IPS-NIHi7 (cell line): ENCODE measurements at regions not wholly inside any gene's neighbourhood (a gene's known extent, or its start where the extent isn't known, plus 50 kb on each side); places are given as distances from the start of the nearest gene placed in this dataset.
"Not testable (repeated sequence)": the region's sequence is repeated elsewhere in the genome, so short reads cannot be mapped to it uniquely, and the experiment has no call there.

Experiments
- DNase-seq: peaks from one replicate; pipeline ENCODE4 v3.0.0; 2012; ENCODE audit warnings: mixed read lengths; ENCODE audit errors: extremely low spot score

DNA sequence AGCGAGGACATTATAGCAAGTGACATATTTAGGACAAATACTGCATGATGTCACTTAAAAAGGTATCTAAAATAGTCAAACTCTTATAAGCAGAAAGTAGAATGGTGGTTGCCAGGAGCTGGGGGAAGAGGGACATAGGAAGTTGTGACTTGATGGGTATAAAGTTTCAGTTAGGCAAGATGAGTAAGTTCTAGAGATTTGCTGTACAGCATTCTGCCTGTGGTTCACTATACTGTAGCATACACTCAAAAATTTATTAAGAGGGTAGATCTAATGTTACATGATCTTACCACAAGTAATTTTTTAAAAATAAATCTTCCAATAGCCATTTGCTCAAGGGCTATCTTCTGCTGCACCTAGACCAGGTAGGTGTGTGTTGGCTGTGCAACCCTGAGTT, 78.1 kb upstream of the NPAS2 start:
- no peak for DNase-seq

DNA sequence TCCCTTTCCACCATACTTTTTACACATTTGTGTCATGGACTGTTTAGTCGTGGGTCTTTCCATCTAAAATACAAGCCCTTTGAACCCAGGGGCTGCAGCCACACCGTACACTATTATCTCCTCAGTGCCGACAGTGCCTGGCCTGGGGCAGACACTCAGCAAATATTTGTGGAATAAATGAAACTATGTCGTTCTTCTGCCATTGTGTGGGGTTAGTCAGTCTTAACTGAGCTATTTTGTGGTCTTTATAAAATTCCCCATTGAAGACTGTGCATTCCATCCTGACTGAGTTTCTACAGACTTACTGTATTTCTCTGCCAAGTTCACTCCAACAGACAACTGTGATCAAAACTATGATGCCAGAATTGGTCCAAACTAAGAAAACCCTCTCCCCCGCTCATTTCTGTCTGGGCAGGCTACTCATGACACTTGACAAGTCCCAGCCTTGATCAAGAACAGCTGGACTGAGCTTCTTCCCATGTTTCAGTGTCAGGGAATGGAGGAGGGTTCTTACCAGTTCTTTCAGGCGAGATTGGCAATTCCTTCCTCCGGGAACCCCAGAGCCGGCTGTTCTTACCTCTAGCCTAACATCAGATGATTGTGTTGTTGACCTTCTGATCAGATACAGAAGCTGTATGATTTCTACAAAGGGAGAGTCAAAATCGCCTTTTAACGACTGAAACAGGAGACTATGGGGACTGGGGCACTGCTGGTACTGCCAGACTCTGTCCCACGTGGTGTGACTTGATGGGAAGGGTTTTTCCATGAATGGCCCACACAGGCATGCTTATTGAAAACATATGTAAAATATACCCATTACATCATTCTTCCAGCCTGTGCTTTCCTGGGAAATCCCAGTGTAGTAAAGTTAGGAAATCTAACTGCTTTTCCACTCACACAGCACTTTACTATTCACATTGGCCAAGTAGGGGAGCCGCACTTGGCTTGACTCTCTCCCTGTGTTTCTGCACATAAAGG, 77.4 kb upstream of the NPAS2 start:
- DNase-seq = no peak

DNA sequence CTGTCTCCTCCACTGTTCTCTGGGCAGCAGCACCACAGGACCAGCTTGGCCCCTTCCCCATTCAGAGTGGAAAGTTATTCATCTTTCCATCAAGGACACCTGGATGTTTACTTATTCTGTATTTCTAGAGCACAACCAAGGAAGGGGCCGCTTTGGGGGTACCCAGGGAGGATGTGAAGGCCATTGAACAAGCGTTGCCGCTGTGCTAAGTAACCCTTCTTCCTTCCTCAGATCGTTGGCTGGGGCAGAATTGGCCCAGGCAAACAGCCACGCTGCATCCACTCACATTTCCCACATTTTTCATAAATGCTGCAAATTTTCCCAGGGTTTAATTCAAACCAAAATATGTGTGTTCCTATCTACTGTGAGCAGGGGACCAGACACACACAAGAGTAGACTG, 76.2 kb upstream of the NPAS2 start:
- DNase-seq = no peak

DNA sequence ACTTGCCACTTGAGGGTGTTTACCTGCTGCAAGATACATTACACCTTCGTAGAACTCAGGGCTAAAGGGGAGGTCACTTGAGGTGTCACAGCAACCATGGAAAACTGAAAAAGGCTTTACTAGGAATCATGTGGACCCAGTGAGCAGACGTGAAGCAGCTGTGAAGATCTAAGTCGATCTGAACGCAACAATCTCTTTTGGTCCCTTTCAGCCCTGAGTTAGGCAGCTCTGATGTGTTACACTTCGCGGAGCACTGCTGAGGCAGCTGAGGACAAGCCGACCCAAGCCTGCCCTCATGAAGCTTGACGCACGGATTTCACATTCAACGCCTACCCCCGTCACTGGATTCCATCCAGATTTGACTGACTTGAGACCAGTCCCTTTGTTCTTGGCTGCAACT, 75.8 kb upstream of the NPAS2 start:
- no peak for DNase-seq

DNA sequence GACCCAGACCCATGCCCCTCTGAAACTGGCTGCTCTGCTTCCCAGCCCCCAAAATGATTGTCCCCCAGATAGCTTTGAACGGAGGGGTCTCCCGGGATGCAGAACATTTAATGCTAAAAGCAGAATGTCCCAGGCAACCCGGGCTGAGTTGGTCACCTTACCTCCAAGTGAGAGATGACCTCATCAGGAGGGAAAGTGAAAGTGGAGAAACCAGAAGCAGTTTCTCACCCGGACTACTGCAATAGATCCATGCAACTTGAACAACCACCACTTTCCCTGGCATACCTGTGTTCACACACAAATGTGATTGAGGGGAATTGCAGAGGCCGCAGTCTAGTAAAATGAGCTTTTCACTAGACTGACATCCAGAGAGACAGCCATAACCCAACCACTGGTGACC, 75.3 kb upstream of the NPAS2 start:
- no peak for DNase-seq

DNA sequence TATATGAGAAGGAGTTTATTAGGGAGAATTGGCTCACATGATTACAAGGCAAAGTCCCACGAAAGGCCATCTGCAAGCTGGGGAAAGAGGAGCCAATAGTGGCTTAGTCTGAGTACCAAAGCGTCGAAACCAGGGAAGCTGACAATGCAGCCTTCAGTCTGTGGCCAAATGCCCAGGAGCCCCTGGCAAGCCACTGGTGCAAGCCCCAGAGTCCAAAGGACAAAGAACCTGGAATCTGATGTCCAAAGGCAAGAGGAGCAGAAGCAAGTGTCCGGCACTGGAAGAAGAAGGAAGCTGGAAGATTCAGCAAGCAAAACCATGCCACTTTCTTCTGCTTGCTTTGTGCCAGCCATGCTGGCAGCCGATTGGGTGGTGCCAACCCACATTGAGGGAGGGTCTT, 74.3 kb upstream of the NPAS2 start:
- DNase-seq = no peak

DNA sequence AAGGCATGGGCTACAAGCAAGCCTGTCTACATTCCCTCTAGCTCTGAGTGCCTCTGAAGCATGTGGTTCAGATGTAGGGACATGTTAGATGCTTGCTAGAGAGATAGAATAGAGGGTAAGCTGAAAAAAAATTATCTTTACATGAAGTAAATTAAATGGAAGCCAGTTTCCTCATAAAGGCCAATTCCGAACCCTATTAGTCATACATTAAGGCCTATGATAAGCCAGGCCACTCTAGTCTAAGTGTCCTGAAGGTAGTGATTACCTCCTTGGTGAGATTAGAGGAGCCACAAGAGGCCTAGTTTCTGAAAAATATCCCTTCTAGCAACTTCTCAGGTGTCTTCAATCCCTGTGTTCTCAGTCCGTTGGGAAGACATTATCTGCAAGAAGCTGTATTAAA, 72.4 kb upstream of the NPAS2 start:
- no peak for DNase-seq

DNA sequence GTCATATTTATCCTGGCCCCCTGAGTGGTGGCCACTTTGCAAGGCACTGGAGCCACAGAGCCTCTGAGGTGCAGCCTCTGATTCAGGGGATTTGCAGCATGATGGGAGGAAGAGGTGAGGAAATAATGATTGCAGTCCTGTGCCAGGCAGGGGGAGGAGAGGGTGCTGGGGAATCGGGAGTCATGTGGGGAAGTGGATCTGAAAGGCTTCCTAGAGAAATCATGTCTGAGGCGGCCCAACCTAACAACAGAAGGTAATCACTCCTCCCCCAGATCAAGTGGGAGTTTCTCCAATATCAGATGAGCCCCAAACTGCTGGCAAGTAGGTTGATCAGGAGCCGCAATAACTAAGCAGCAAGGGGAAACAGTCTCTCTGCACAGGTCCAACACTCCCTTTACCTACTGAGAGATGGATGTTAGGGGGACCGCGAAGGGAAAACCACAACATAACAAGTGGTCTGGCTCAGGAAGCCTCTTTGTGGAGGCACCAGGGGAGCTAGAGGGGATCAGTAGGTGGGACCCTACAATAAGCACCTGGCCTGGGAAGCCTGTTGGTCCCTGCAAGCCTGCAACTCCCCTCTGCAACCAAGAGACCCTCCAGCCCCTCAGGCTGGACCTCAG, 71.8 kb upstream of the NPAS2 start:
- no peak for DNase-seq

DNA sequence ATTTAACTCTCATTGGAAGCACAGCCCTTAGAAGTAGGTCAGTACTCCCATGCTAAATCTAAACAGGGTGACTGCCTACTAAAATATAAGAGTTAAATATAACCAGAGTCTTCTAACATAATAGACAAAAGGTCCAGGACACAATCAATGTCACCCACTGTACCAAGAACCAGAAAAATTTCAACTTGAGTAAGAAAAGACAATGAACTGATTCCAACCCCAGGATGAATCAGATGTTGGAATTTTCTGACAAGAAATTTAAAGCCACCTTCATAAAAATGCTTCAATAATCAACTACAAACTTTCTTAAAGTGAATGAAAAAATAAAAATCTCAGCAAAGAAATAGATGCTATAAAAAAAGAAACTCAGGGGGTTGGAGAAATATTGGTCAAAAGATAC, 71.3 kb upstream of the NPAS2 start:
- no peak for DNase-seq

DNA sequence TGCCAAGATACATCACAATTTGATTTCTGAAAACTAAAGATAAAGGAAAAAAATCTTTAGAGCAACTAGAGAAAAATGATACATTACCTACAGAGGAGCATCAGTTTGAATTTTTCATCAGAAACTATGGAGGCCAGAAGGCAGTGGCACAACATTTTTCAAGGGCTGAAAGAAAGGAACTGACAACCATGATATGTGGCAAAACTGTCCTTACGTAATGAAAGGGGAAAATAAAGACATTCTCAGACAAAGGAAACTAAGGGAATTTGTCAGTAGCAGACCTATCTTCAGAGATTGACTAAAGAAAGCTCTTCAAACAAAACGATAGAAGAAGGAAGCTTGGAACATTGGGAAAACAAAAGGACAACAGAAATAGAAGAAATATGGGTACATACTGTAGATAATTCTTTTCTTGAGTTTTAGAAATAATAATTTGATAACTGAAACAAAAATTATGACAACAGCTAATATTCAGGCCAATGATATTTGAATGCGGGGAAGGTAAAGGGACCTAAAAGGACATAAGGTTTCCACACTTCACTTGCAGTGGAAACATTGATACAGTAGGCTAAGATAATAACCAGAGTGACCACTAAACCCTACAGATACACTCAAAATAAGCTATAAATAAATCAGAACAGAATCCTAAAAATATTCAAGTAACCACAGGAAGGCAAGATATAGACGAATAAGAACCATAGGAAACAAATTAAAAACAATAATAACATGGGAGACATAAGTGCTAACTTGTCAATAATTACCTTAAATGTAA, 70.0 kb upstream of the NPAS2 start:
- DNase-seq = no peak

DNA sequence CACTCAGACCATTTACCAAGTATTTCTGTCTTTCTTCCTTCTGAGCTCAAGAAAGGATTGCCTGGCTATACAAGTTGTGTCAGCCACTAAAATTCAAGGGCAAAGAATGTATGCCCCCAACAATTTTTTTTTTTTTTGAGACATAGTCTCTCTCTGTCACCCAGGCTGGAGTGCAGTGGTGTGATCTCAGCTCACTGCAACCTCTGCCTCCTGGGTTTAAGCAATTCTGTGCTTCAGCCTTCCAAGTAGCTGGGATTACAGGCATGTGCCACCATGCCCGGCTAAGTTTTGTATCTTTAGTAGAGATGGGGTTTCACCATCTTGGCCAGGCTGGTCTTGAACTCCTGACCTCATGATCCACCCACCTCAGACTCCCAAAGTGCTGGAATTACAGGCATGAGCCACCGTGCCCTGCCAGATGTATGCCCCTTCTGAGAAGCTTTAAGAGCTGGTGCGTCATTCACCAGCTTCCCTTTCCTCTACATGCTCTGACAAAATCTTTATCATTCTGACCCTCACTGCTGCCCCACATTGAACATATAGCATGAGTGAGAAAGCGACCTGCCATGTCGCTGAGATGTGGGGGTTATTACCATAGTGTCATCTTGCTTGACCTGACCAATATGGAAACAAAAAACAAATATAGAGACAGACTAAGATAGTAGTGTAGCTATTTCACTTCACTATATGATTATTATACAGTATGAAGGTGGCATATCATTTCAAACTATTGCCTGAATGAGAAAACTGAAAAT, 67.9 kb upstream of the NPAS2 start:
- DNase-seq = not testable (repeated sequence)

DNA sequence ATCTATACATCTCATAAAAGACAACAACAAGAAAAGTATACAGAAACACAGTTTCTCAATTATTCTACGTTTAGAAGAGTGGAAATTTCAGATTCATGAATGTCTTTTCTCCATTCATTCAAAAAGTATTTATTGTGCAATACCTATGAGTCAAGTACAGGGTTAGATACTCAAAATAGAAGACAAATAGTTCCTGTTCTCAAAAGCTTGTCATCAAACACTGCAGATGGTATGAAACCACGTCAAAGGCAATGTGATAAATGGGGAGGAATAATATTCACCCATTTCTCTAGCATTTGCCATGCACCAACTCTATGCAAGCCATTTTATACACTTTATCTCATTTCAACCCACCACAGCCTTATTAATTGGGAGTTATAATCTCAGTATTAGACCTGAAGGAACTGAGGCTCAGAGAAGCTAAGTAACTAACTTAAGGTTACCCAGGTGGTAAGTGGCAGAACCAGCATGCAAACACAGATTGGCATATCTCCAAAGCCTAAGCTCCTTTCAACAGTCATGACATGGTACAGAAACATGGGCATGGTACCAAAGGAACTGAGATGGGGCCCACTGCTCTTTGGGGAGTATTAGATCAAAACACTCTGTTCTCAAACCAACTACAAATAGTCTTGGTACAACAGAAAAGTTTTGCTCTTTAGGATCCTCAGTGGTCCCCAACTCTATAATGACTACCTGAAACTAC, 67.2 kb upstream of the NPAS2 start:
- DNase-seq = no peak

DNA sequence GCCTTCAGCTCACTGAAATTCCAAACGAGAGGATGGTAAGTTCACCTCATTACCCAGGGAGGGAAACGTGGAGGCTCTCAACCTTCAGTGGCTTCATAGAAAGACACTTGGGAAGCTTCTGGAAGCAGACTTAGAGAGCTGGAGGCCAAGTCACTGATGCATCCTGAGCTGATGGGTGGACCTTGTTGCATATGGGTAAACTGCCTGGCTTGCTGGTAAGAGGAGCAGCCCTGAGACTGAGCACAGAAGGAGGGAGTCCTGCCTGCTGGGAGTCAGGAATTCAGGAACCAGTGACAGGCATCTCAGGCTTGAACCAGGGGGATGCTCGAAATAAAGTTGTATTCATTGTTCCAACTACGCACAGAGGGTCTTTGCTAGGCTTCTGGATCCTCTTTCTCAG, 66.5 kb upstream of the NPAS2 start:
- DNase-seq = no peak

DNA sequence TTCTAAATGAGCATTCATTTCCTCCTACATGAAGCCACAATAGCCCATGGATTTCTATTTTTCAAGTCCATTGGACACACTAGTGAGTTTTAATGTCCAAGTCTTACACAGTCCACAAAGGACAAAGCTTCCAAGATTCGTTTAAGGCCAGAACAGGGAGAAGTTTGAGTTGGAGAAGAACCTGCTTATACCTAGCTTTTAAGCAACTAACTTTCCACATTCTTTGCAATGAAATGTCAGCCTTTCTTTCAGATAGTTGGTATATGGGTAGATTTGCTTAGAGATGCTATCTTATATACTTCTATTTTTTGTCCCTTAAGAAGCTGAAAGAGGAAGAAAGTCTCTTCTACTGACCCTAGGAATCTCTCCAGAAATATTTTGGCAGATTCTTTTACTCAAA, 66.1 kb upstream of the NPAS2 start:
- DNase-seq = no peak

DNA sequence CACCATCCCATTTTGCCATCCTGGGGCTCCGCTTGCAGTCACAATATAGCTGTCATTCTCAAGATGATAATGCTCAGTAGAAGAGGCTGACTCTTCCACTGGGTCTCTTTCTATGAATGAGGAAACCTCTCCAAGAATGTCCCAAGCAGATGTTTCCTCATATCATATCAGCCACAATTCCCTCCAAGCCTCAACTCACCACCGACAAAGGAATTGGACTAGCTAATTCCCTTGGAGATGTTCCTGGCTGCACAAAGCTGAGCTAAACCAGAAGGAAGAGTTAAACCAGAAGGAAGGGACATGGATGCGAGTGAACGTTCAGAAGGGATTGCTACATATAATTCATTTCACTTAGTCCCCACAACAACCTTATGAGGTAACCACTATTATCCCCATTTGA, 65.0 kb upstream of the NPAS2 start:
- no peak for DNase-seq

DNA sequence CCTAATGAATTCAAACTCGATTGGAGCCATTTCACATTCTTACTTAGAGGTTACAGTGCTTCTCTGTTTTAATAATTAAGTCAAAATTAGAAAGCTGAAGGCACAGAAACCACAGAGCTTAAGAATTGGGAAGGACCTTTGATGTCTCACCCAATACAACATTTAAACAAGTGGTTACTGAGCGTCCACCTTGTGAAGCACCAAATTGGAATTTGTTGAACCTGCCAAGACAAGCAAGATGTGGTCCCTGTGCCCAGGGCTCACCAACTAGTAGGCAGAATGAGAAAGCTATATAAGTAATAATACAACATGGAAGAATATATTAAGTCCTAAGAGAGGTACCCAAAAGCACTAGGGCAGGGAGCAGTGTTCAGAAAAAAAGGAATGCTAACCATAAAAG, 64.5 kb upstream of the NPAS2 start:
- DNase-seq = no peak

DNA sequence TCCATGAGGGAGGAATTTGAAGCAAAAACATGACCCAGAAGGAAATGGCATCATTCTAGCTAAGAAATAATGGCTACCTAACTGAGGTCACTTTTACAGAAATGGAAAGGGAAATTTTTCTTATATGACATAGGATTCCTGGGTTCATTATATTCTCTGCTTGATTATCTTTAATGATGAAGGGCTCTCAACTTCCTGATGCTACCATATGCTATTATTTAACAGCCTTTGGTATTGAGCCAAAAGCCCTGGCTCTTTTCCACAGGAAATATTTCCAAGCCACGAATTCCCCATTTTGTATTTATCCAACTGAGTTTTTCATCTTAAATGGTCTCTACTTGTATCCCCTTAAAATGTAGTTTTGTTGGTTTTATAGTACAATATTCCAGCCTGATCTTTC, 63.2 kb upstream of the NPAS2 start:
- no peak for DNase-seq

DNA sequence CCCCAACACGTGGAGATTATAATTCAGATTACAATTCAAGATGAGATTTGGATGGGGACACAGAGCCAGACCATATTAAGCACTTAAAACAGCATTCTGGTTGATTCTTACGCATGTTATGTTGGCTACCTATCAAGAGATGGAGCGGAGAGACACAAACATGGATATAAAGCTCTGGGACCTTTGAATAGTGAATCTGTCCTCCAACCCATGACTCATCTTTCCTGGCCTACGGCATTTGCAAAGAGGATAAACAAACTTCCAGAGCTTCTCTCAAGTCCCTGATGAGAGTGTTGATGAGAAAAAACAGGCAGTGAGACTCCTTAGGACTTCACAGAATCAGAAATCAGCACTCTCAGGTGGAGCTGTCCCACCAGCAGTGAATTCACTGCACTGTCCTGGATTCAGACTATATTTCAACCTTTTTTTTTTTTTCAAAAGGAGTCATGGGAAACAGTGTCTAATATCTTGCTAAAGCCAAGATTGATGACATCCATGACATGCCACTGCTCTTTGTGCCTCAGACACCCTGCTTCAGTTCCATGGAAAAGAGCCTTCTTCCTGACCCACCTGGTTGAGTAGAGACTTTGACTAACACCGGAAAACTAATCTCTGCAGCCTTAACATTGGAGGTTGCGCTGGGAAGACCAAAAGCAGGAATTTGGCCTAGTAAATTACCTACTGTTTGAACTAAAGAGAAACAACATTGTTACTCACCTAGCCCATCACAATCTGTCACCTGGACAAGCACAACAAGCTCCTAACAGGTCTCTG, 62.1 kb upstream of the NPAS2 start:
- no peak for DNase-seq

DNA sequence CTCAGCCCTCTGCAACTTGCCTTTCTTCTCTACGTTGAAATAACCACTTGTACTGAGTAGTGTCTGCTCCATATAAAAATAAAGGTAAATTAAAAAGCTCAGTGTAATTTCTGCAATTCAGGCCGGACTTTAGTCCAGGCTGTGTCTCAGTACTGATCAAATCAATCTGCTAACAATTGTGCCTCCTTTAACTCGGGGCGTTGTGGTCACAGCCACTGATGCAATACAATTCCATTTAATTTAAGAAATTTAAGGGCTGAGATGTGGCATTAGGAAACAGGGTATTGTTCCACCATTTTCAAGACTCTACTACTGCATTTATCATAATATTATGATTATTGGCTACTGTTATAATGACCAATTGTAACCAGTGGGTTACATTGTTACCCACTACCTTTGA, 60.0 kb upstream of the NPAS2 start:
- no peak for DNase-seq

DNA sequence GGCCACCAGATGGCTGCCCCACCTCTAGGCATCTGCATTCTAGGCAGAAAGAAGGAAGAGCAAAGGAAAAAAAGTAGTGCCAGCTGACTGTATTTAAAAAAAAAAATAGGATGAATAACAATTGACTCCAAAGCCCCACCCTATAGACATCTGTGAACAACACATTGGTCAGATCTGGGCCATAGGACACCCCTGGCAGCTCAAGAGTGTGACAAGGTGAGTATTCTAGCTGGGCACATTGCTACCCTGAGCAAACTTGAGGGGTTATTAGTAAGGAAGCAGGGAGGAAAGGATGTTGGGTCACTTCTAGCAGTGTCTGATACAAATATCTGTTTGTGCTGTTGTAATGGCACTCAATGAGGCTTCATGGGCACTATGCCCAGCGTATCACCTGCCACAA, 58.6 kb upstream of the NPAS2 start:
- no peak for DNase-seq

DNA sequence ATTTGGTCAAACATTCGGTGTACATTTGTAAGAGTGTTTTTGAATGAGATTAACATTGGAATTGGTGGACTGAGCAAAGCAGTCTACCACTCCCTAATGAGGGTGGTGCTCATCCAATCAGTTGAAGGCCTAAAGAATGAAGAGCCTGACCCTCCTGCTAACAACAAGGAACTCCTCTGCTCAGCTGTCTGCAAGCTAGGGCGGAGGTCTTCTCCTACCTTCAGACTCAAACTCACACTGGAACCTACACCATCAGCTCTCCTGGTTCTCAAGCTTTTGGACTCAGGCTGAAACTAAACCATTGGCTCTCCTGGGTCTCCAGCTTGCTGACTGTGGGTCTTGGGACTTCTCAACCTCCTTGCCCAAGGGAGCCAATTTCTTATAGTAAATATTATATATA, 55.5 kb upstream of the NPAS2 start:
- no peak for DNase-seq
